Stimulated activated naive B cell treated with anti-CD40 and anti-IgM and Interleukin-4, amounts not matched to agents 10 μg/mL and 1 μg/mL and 100 μg/mL, for 72 hours (primary cell): ENCODE measurements at regions not wholly inside any gene's neighbourhood (a gene's known extent, or its start where the extent isn't known, plus 50 kb on each side); places are given as distances from the start of the nearest gene placed in this dataset.

Experiments
- ATAC-seq, 2 donors: fragments of 150-1000 bp; cut with Tn5 transposase; replicated peaks; 2 replicates each; pipeline ENCODE4 v1.10.0; 2021; ENCODE audit warnings: moderate library complexity in 1 of 2
- DNase-seq: peaks from one replicate; pipeline ENCODE4 v3.0.0; 2021
- H3K27ac Mint-ChIP-seq: one replicate; pipeline ENCODE4 v1.8.0; 2022; ENCODE audit warnings: mild to moderate bottlenecking, mixed read lengths
- H3K27me3 Mint-ChIP-seq, 2 donors: one replicate each; pipeline ENCODE4 v1.8.0; 2022; ENCODE audit warnings: mixed read lengths in 2 of 2
- H3K36me3 Mint-ChIP-seq, 2 donors: one replicate each; pipeline ENCODE4 v1.8.0; 2022; ENCODE audit warnings: mixed read lengths in 2 of 2, mild to moderate bottlenecking in 1 of 2
- H3K4me1 Mint-ChIP-seq, 2 donors: one replicate each; pipeline ENCODE4 v1.8.0; 2022; ENCODE audit warnings: mixed read lengths in 2 of 2, mild to moderate bottlenecking in 1 of 2
- H3K4me3 Mint-ChIP-seq, 2 donors: one replicate each; pipeline ENCODE4 v1.8.0; 2022; ENCODE audit warnings: mild to moderate bottlenecking in 2 of 2, mixed read lengths in 2 of 2, moderate library complexity in 1 of 2
- H3K9me3 Mint-ChIP-seq, 2 donors: one replicate each; pipeline ENCODE4 v1.8.0; 2022; ENCODE audit warnings: mixed read lengths in 2 of 2, mild to moderate bottlenecking in 1 of 2

- H3K27ac Mint-ChIP-seq, result no peak overlapping the region
- no peak overlapping the region for H3K4me3 Mint-ChIP-seq
- H3K9me3 Mint-ChIP-seq, result peaks cover 10 to 14% of the 10 kb centered on the region in 2 donors
- H3K4me1 Mint-ChIP-seq, result peaks cover 0 to 2% of the 10 kb centered on the region in 2 donors
- H3K36me3 Mint-ChIP-seq, result no peaks in the 10 kb centered on the region
- DNase-seq (no peak), ATAC-seq (no peak)
- H3K27me3 Mint-ChIP-seq, result peaks cover 10 to 15% of the 10 kb centered on the region in 2 donors
Observed at GRCh38 chr18:77487951-77488740, 238.5 kb downstream of the GALR1 start.

- H3K36me3 Mint-ChIP-seq, result no peaks in the 10 kb centered on the region
- H3K27me3 Mint-ChIP-seq, result peaks cover 12 to 20% of the 10 kb centered on the region in 2 donors
- H3K4me1 Mint-ChIP-seq, result peaks cover 0 to 4% of the 10 kb centered on the region in 2 donors
- no peak overlapping the region for H3K27ac Mint-ChIP-seq
- H3K4me3 Mint-ChIP-seq, result no peak overlapping the region
- H3K9me3 Mint-ChIP-seq, result peaks cover 13 to 15% of the 10 kb centered on the region in 2 donors
- DNase-seq, result no peak
- ATAC-seq, result peak; percentile 31 to 63
Observed at GRCh38 chr18:77495079-77495478, 245.4 kb downstream of the GALR1 start.

- Mint-ChIP-seq H3K4me1 (peaks cover 0 to 2% of the 10 kb centered on the region in 2 donors), H3K27me3 (peaks cover 12 to 16% of the 10 kb centered on the region in 2 donors), H3K27ac (no peak overlapping the region), H3K36me3 (no peaks in the 10 kb centered on the region), H3K9me3 (peaks cover 11 to 12% of the 10 kb centered on the region in 2 donors), H3K4me3 (no peak overlapping the region)
- ATAC-seq, result no peak
- no peak for DNase-seq
Observed at GRCh38 chr18:77495982-77496690, 246.5 kb downstream of the GALR1 start.

- no peak overlapping the region for H3K4me3 Mint-ChIP-seq
- H3K27me3 Mint-ChIP-seq, result peaks cover 0 to 7% of the 10 kb centered on the region in 2 donors
- no peak overlapping the region for H3K27ac Mint-ChIP-seq
- no peaks in the 10 kb centered on the region for H3K4me1 Mint-ChIP-seq
- peaks cover 5 to 7% of the 10 kb centered on the region in 2 donors for H3K9me3 Mint-ChIP-seq
- DNase-seq, result no peak
- no peak for ATAC-seq
- no peaks in the 10 kb centered on the region for H3K36me3 Mint-ChIP-seq
Observed at GRCh38 chr18:77501266-77501665, 251.6 kb downstream of the GALR1 start.

GRCh38 chr18:77505499-77505898 lies 255.9 kb downstream of the GALR1 start:
- no peak overlapping the region for H3K4me3 Mint-ChIP-seq
- no peak for DNase-seq
- no peaks in the 10 kb centered on the region for H3K4me1 Mint-ChIP-seq
- no peak for ATAC-seq
- H3K27me3 Mint-ChIP-seq, result no peaks in the 10 kb centered on the region
- peaks cover 2 to 6% of the 10 kb centered on the region in 2 donors for H3K9me3 Mint-ChIP-seq
- no peak overlapping the region for H3K27ac Mint-ChIP-seq
- no peaks in the 10 kb centered on the region for H3K36me3 Mint-ChIP-seq

- H3K36me3 Mint-ChIP-seq, result no peaks in the 10 kb centered on the region
- H3K9me3 Mint-ChIP-seq, result peaks cover 9 to 12% of the 10 kb centered on the region in 2 donors
- H3K4me3 Mint-ChIP-seq, result no peak overlapping the region
- H3K27ac Mint-ChIP-seq, result no peak overlapping the region
- no peaks in the 10 kb centered on the region for H3K4me1 Mint-ChIP-seq
- ATAC-seq (no peak), DNase-seq (no peak)
- no peaks in the 10 kb centered on the region for H3K27me3 Mint-ChIP-seq
Observed at GRCh38 chr18:77512152-77512551, 262.5 kb downstream of the GALR1 start.

GRCh38 chr18:77517901-77518300 lies 268.3 kb downstream of the GALR1 start:
- no peaks in the 10 kb centered on the region for H3K4me1 Mint-ChIP-seq

GRCh38 chr18:77520767-77521166 lies 271.1 kb downstream of the GALR1 start:
- ATAC-seq, result no peak
- Mint-ChIP-seq H3K9me3 (peaks cover 0 to 5% of the 10 kb centered on the region in 2 donors), H3K4me3 (no peak overlapping the region), H3K4me1 (no peaks in the 10 kb centered on the region), H3K27me3 (no peaks in the 10 kb centered on the region), H3K27ac (no peak overlapping the region), H3K36me3 (no peaks in the 10 kb centered on the region)
- no peak for DNase-seq

More at GRCh38 chr18:77517901-77518300, 268.3 kb downstream of the GALR1 start:
- Mint-ChIP-seq H3K9me3 (peaks cover 5 to 6% of the 10 kb centered on the region in 2 donors), H3K27me3 (no peaks in the 10 kb centered on the region), H3K27ac (no peak overlapping the region), H3K4me3 (no peak overlapping the region), H3K36me3 (no peaks in the 10 kb centered on the region)
- ATAC-seq (no peak), DNase-seq (no peak)

- H3K27ac Mint-ChIP-seq, result no peak overlapping the region
- DNase-seq, result no peak
- ATAC-seq, result peak; percentile 41 to 82
- no peaks in the 10 kb centered on the region for H3K36me3 Mint-ChIP-seq
- no peaks in the 10 kb centered on the region for H3K27me3 Mint-ChIP-seq
- H3K4me1 Mint-ChIP-seq, result peaks cover 0 to 2% of the 10 kb centered on the region in 2 donors
- no peak overlapping the region for H3K4me3 Mint-ChIP-seq
- peaks cover 11 to 12% of the 10 kb centered on the region in 2 donors for H3K9me3 Mint-ChIP-seq
Observed at GRCh38 chr18:77522051-77522675, 272.5 kb downstream of the GALR1 start.

GRCh38 chr18:77524909-77525308 lies 275.3 kb downstream of the GALR1 start:
- no peak for DNase-seq
- Mint-ChIP-seq H3K27ac (no peak overlapping the region), H3K4me1 (peaks cover 0 to 2% of the 10 kb centered on the region in 2 donors), H3K4me3 (no peak overlapping the region), H3K36me3 (no peaks in the 10 kb centered on the region), H3K9me3 (peaks cover 15% of the 10 kb centered on the region in 2 donors), H3K27me3 (no peaks in the 10 kb centered on the region)
- peak in 1 of 2 donors; percentile 39 for ATAC-seq

GRCh38 chr18:77526962-77527361 lies 277.3 kb downstream of the GALR1 start:
- H3K27me3 Mint-ChIP-seq, result no peaks in the 10 kb centered on the region
- H3K36me3 Mint-ChIP-seq, result no peaks in the 10 kb centered on the region
- ATAC-seq (no peak), DNase-seq (no peak)
- H3K4me3 Mint-ChIP-seq, result no peak overlapping the region
- H3K4me1 Mint-ChIP-seq, result peaks cover 0 to 2% of the 10 kb centered on the region in 2 donors
- H3K27ac Mint-ChIP-seq, result no peak overlapping the region
- H3K9me3 Mint-ChIP-seq, result peaks cover 15% of the 10 kb centered on the region in 2 donors

- Mint-ChIP-seq H3K36me3 (no peaks in the 10 kb centered on the region), H3K4me3 (no peak overlapping the region), H3K4me1 (peaks cover 0 to 2% of the 10 kb centered on the region in 2 donors), H3K9me3 (peaks cover 15% of the 10 kb centered on the region in 2 donors), H3K27ac (no peak overlapping the region), H3K27me3 (no peaks in the 10 kb centered on the region)
- no peak for DNase-seq
- ATAC-seq, result no peak
Observed at GRCh38 chr18:77528872-77529271, 279.2 kb downstream of the GALR1 start.

GRCh38 chr18:77529492-77530176 lies 280.0 kb downstream of the GALR1 start:
- Mint-ChIP-seq H3K4me3 (no peak overlapping the region), H3K36me3 (no peaks in the 10 kb centered on the region), H3K4me1 (peaks cover 0 to 2% of the 10 kb centered on the region in 2 donors), H3K27me3 (no peaks in the 10 kb centered on the region), H3K9me3 (peaks cover 15% of the 10 kb centered on the region in 2 donors), H3K27ac (no peak overlapping the region)
- no peak for DNase-seq
- no peak for ATAC-seq

GRCh38 chr18:77530732-77531131 lies 281.1 kb downstream of the GALR1 start:
- Mint-ChIP-seq H3K4me3 (no peak overlapping the region), H3K27ac (no peak overlapping the region), H3K36me3 (no peaks in the 10 kb centered on the region), H3K4me1 (peaks cover 0 to 2% of the 10 kb centered on the region in 2 donors), H3K27me3 (no peaks in the 10 kb centered on the region), H3K9me3 (peaks cover 13 to 15% of the 10 kb centered on the region in 2 donors)
- no peak for ATAC-seq
- no peak for DNase-seq
